GM12874 (cell line): ENCODE measurements at regions not wholly inside any gene's neighbourhood (a gene's known extent, or its start where the extent isn't known, plus 50 kb on each side); places are given as distances from the start of the nearest gene placed in this dataset.

ENCODE experiments used
- CTCF ChIP-seq: IDR thresholded peaks from 2 replicates; pipeline ENCODE4 v1.5.1; 2011; ENCODE audit warnings: low read depth, mild to moderate bottlenecking, control low read depth, low read length, moderate library complexity; ENCODE audit not compliant: insufficient read depth

GRCh38 chr5:105501315-105501714 lies 1938.7 kb upstream of the NUDT12 start:
- TF ChIP-seq CTCF, result no peak

GRCh38 chr5:105475401-105475800 lies 1912.8 kb upstream of the NUDT12 start:
- no peak for TF ChIP-seq CTCF

- TF ChIP-seq CTCF, result no peak
Observed at GRCh38 chr5:105462377-105462776, 1899.8 kb upstream of the NUDT12 start.

GRCh38 chr5:105460721-105461120 lies 1898.1 kb upstream of the NUDT12 start:
- no peak for TF ChIP-seq CTCF

GRCh38 chr5:105453216-105453807 lies 1890.7 kb upstream of the NUDT12 start:
- no peak for TF ChIP-seq CTCF

GRCh38 chr5:105448271-105448670 lies 1885.7 kb upstream of the NUDT12 start:
- TF ChIP-seq CTCF, result no peak

GRCh38 chr5:105430516-105430915 lies 1867.9 kb upstream of the NUDT12 start:
- TF ChIP-seq CTCF, result no peak
